Retinal pigment epithelial cell (primary cell): ENCODE measurements at regions not wholly inside any gene's neighbourhood (a gene's known extent, or its start where the extent isn't known, plus 50 kb on each side); places are given as distances from the start of the nearest gene placed in this dataset.
"Not testable (repeated sequence)": the region's sequence is repeated elsewhere in the genome, so short reads cannot be mapped to it uniquely, and the experiment has no call there.

Source experiments
- DNase-seq: peaks from one replicate; pipeline ENCODE4 v3.0.0-alpha.2; 2010; ENCODE audit warnings: low read depth
- H3K4me3 ChIP-seq: 2 replicates; pipeline ENCODE4 v1.5.1; 2011; ENCODE audit warnings: mild to moderate bottlenecking, low read length, control low read depth, moderate library complexity

DNA sequence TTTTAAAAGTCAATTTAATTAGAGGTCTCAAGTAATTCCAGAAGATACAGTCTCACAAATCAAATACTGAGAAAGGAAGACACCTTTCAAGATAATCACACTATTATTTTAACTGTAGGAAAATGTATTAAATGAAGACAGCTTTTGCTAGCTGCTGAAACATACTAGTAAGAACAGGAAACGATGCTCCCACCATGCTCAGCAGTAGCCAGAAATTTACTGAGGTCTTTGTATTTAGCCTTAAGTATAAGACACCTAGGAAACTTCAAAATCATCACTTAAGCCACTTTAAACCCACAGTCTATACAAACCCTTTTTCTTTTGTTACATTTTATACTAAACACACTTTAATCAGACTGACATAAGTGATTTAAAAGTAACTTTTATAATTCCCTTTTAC lies 72.7 kb upstream of the NPIPB12 start:
- DNase-seq, H3K4me3 ChIP-seq: not testable (repeated sequence)

- DNase-seq, H3K4me3 ChIP-seq: not testable (repeated sequence)
Measured at GRCh38 chr16:29581764-29582163, 75.6 kb upstream of the NPIPB12 start.

GRCh38 chr16:29591919-29592318 lies 71.1 kb upstream of the SPN start:
- not testable (repeated sequence) for DNase-seq, H3K4me3 ChIP-seq

GRCh38 chr16:29594269-29594925 lies 68.7 kb upstream of the SPN start:
- not testable (repeated sequence) for DNase-seq
- H3K4me3 ChIP-seq = peak overlapping the region; percentile 56

DNA sequence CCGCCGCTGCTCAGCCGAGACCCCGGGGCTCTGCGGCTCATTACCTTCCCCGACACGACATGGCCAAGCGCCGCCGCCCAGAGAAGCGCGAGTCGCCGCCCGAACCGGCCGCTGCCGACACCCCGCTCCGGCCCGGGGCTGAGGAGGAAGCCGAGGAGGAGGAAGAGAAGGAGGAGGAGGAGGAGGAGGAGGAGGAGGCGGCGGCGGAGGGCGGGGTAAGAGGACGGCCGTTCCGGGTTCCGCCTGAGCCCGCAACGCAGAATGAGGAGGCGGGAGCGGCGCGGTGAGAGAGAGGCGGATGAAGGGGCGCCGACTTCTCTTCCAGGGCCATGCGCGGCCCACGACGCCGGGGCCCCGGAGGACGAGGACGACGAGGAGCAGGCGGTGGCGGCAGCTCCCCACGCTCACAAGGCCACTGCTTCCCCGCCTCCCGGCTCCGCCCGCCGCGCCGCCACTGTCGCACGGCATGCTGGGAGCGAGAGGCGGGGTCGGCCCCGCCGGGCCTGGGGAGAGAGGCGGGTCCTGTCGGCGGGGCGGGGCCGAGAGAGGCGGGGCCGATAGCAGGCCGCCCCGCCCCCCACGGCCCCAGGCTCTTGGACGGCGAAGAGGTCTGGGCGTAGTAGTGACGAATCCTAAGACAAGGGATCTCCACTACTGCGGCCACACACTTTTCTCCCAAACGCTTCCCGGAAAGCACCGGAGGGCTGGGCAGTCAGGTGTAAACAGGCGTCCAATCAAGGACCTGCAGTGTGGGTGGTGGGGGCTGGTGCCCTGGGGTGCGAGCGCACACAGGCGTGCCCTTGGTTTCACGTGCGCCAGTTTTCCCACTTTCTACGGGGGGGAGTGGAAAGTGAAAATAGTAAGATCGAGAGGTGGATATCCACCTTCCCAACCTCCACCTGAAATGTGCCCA lies 67.9 kb upstream of the SPN start:
- H3K4me3 ChIP-seq = peak overlapping the region; percentile 56
- DNase-seq = peak; percentile 86

GRCh38 chr16:29597030-29597429 lies 66.0 kb upstream of the SPN start:
- H3K4me3 ChIP-seq, DNase-seq: not testable (repeated sequence)

- DNase-seq, H3K4me3 ChIP-seq: not testable (repeated sequence)
Measured at GRCh38 chr16:29600111-29601000, 62.7 kb upstream of the SPN start.

GRCh38 chr16:29602247-29602625 lies 60.8 kb upstream of the SPN start:
- not testable (repeated sequence) for H3K4me3 ChIP-seq, DNase-seq

- not testable (repeated sequence) for DNase-seq, H3K4me3 ChIP-seq
Measured at GRCh38 chr16:29602683-29603088, 60.4 kb upstream of the SPN start.

DNA sequence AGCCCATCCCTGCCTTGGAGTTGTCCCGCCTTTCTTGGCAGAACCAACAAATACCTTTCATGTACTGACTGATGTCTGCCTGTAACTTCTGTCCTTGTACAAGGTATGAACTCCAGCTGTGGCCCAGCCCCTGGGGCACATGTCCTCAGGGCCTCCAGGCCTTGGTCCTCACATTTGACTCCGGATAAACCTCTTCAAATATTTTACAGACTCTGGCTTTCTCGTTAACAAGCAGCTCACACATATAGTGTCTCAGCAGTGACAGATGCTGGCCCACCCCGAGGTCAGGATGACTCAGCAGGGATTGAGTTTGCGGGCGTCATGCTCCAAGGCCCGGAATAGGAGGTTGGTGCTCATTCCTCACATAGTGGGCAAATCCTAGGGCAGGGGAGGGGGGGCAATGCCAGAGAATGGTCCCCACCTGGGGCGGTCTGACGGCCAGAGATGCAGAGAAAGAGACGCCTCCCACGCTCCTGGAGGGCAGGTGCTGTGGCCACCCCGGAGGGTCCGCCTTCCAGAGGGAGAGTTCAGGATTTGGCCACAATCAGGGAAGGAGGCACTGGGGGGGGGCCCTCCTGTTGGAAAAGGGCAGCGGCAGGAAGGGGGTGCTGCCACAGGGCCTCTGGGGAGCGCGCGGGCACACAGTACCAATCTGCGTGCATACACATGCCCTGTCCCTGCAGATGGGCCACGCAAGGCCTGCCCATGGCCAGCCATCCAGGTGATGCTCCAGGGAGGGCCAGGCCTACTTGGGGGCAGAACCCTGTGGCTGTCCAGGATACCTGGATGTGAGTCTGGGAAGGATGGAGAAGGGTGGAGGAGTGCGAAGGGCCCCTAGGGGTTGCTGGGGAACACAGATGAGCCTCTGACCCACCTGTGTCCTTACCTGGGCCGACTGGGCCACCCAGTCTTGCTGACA lies 58.2 kb upstream of the SPN start:
- peak; percentile 80 for DNase-seq

DNA sequence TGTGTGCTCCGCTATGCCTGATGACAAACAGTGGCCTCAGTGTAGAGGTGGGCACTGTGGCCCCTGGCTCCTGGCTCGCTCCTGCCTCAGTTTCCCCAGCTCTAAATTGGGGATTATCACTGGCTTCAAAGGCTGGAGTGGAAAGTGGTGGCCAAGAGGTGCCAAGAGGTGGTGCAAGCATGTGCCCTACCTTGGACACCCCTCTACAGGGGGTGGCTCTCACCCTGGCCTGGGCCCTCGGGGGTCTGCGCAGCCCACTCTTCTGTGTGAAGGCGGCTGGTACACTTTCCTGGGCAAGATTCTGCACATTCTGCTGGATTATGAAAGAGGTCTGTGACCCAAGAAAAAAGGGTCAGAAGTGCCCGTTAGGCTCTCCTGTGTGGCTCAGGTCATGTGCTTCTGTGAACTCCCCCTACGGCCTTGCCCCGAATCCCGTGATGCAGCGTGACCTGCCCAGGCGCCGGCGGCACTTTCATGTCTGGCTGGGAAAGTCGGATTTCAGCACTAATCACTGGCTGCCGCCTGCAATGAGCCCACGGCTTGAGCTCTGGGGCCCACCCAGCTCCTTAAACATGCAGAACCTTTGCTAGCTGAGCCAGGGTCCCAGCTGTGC lies 57.3 kb upstream of the SPN start:
- H3K4me3 ChIP-seq = not testable (repeated sequence)
- peak; percentile 64 for DNase-seq

More for the DNA sequence above, 58.2 kb upstream of the SPN start:
- H3K4me3 ChIP-seq = not testable (repeated sequence)

GRCh38 chr16:29606669-29607427 lies 56.2 kb upstream of the SPN start:
- not testable (repeated sequence) for H3K4me3 ChIP-seq, DNase-seq

DNA sequence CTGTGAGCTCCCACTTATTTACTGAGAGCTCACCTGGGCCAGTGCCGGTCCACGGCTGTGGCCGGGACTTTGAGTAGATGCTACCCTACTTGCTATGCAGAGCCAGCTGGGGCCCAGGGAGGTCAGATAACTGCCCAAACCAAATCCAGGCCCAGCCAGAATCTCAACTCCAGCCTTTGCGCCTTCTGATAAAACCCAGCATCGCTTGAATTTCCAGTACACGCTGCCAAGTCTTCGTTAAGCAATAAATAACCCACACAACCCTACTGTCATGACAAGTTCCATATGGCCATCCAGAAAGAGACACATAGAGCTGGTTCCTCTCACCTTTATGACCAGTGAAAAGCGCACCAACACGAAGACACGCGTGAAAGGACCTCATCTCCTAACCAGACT lies 55.6 kb upstream of the SPN start:
- not testable (repeated sequence) for H3K4me3 ChIP-seq, DNase-seq

- peak overlapping the region; percentile 72 for H3K4me3 ChIP-seq
- DNase-seq = not testable (repeated sequence)
Measured at GRCh38 chr16:29612381-29613306, 50.4 kb upstream of the SPN start.
